ENCODE measurements at regions not wholly inside any gene's neighbourhood (a gene's known extent, or its start where the extent isn't known, plus 50 kb on each side); places are given as distances from the start of the nearest gene placed in this dataset.

GRCh38 chr18:2412281-2412680 lies 159.0 kb downstream of the METTL4 start:
- no peak for DNase-seq

DNA sequence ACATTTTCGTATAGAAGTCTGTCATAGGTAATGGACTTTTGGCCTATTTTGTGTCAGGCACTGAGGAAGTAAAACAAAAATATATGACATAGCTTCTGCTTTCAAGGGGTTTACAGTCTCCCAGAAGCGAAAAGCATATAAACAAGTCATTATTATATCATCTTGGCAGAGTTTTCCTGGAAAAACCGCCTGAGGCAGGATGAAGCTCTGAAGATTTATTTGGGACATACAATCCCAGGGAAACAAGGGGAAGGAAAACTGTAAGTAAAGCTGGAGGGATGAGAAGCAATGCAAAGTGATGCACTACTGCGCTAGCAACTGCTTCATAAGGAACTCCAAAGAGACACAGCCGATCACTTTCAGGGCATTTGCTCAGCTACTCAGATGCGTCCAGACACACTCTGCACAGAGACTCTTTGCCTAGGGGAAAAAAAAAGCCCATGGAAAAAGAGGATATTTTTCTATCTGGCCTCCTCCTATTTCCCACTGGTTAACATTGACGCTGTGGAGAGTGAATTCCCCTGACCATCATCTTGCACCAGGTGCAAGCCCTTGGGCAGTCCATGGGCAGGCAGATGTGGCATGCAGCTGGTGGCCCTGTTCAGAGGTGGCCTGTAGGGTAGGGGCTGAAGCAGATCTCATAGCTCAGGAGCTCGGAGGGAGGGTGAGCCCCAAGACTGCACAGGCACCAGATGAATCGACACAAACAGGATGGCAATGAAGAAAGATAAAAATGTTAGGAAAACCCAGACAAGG lies 158.1 kb downstream of the METTL4 start:
- DNase-seq: no peak

DNA sequence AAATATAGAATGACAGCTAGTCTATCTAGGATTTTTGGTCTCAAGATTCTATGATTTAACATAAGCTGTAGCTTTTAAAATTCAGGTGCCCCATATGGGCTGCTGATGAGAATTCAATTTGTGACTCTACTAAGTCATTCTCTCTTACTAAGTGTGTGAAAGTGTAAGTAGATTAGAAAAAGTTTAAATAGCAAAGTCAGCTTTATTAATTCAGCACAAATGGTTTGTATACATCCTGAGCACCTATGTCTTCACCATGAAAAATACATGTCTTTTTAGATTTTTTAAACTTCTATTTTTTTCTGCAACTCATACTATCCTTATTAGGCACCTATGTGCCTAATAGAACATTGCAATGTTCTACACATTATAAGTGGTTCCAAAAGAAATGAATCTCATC lies 157.1 kb downstream of the METTL4 start:
- DNase-seq: no peak

- DNase-seq: no peak
Observed at GRCh38 chr18:2415656-2416055, 155.6 kb downstream of the METTL4 start.

DNA sequence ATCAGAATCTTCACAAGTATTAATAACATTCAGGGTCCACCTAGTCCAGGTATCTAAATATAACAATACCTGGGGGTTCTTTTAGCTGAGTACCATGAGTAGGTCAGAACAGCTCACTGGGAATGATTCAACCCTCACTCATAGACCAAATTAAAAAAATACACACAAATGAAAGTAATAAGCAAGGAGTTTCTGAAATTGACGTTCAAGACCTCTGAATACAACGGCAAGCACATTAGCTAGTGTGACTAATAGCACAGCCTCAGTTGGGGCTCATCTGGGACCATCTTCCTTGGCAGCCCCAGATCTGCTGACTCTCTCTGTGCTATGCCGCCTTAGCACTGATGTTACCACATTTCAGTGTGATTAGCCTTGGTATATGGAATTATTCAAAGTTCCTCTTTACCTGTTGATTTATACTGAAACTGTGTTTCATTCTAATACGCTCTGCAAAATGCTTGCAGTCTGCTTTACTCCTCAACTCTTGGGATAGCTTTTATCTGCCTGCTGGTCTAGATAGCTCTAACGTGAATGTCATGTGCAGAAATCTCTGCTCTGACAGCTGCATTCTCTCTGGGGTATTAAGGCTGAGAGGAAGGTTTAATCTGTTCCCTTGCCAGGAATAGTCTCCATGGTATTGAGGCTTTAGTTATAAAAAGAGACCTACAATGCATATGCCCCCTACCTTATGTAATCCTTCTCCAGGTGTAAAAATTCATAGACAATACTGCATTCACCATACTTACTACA lies 153.3 kb downstream of the METTL4 start:
- DNase-seq: no peak

- DNase-seq: no peak
Observed at GRCh38 chr18:2420367-2420766, 150.9 kb downstream of the METTL4 start.

DNA sequence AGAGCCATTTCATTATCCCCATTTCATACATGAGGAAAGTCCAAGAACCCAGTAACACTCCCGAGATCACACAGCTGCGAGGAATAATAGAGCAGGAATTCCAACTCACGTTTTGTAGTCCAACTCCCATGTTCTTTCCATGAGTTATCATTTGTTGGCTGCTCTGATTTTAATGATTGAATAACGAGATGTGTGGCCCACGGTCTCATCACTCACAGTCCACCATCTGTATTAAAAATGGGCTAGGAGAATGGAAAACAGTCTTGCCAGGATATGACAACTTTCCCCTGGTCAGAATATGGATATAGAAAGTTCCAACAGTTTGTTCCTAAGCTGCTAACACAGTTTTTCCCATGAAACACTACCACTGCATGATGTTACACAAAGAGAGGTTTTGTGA lies 147.5 kb downstream of the METTL4 start:
- no peak for DNase-seq

DNA sequence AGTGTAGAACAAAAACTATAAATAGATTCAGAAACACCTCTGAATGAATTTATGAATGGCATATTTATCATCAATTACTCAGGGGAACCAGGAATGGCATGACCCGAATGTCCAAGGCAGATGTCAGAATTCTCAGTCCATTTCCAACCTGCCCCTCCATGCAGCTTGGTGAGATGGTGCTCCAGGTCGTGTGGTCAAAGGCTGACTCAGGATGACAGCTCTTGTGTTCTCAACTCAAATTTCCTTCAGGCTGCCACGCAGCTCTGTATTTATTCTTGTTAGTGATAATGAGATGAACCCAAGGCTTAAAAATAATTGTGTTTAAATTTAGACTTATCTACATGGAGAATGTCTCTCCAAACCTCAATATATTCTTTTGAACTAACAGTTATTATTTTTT lies 146.9 kb downstream of the METTL4 start:
- no peak for DNase-seq

DNA sequence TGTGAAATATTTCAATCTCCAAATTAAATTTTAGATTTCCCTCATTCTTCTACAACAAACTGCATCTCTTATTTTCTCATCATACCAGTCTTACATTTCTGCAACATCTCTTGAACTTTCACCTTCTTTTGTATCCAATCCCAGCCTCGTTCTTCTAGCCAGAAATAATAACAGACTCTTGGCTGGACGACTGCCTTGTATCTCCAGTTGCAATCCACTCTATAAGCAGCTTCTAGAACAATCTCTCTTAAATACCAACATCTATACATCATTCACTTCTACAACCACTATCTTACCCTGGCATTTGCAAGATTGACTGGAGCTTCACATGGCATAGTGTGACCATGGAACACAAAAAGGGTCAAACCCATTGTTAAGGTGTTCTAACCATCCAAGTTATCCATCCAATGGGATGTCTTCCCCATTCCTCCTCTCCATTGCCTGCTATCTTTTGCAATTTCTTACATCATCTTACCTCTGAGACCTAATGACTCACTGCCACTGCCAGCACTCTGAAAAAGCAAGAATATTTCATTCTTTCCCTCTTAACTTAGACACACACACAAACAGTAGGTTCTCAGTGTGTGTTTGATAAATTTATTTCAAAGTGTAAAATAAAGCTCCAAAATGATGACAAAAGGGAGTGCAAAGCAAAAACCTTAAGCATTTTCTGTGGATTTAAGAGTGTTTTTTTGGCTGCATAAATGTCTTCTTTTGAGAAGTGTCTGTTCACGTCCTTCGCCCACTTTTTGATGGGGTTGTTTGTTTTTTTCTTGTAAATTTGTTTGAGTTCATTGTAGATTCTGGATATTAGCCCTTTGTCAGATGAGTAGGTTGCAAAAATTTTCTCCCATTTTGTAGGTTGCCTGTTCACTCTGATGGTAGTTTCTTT lies 145.6 kb downstream of the METTL4 start:
- DNase-seq: no peak

- no peak for DNase-seq
Observed at GRCh38 chr18:2430191-2430590, 141.1 kb downstream of the METTL4 start.

- DNase-seq: no peak
Observed at GRCh38 chr18:2431806-2432205, 139.5 kb downstream of the METTL4 start.

DNA sequence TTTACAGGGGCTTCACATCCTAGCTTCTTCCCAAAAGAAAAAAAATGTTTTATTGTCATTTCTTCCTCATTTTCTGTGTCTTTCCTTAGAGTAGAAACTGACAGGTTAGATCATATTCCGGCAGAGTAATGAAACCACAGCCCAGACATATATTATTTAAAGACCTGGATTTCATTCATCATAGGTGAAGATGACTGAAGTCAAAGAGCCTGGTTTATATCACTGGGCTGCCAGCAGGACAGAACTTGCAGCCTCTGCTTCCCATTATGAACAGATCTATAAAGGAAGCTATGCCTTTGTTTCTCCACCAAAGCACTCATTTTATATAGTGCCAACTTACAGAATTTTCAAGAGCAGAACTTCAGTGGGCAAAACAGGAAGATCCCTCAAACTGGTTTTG lies 137.9 kb downstream of the METTL4 start:
- no peak for DNase-seq

DNA sequence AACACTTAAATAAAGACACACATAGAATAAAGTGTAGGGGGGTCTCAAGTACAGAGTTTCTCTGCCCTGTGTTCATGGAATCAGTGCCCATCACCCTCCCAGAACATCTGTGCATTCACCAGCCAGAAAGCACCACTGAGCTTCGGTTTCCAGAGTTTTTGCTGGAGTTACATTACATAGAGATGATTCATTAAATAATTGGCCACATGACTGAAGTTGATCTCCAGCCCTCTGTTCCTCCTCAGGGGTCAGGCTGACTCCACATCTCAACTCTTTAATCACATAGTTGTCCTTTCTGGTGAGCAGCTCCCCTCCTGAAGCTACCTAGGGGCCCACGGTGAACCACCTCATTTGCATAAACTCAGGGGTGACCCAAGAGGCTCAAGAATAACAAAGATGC lies 129.8 kb downstream of the METTL4 start:
- DNase-seq: no peak

- no peak for DNase-seq
Observed at GRCh38 chr18:2442006-2442405, 129.3 kb downstream of the METTL4 start.

- DNase-seq: no peak
Observed at GRCh38 chr18:2442726-2443275, 128.5 kb downstream of the METTL4 start.

DNA sequence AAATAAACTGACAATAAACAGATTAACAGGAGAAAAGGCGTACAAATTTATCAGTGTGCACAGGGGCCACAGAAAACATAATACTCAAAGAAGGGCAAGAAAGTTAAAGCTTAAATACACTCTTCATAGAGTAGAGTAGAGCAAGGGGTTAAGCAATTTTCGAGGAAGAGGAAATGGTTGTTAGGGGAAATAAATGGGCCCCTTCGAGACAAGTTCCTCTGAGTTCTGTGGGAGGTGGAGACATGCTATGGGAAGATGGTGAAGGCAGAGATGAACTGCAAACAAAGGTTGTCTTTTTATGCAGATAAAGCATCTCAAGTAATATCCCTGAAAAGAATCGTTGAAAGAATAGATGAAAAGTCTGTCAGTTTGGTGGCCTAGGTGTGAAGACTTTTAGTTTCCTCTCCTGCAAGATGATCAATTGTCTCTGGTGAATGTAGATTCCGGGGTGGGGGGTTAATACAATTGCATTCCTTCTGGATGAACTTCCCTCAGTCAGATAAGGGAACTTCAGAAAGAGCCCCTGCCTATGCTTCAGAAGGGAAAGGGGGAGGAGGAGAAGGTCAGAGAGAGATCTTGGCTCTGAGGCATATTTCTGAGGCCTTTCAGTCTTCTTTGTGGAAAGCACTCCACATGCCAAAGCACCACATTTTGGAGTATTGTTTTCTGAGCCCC lies 127.0 kb downstream of the METTL4 start:
- DNase-seq: no peak

DNA sequence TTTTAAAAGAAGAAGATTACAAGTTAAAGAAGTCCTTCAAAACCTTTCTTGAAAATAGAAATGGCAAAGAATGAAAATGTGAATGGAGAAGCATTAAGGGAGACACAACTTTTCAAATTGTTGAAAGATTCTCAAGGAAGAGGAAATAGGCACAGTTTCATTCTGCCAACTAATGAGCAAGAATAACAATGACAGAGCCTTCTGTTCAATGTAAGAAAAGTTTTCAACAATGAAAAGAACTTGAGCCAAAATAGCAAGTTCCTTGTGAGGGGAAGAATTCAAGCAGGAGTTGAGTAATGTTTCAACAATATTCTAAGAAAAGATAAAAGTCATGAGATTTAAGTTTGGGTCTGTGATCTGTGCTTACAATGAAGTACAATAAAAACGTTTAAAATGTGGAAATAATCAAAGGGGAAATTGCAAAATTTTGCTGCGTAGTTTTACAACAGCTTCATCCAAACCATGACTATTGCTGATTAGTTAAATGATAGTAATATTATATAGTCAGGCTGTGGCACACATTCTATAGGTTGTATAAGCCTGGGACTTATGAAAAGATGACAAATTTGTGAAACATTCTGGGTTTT lies 122.6 kb downstream of the METTL4 start:
- DNase-seq: no peak

GRCh38 chr18:2451556-2451955 lies 119.7 kb downstream of the METTL4 start:
- no peak for DNase-seq

- DNase-seq: no peak
Observed at GRCh38 chr18:2459886-2460285, 111.4 kb downstream of the METTL4 start.

GRCh38 chr18:2466978-2467377 lies 104.3 kb downstream of the METTL4 start:
- DNase-seq: no peak

- no peak for DNase-seq
Observed at GRCh38 chr18:2468051-2468450, 103.3 kb downstream of the METTL4 start.

GRCh38 chr18:2471523-2471922 lies 99.8 kb downstream of the METTL4 start:
- DNase-seq: no peak

Data from NCI-H1694 treated with DMSO at 0.1 percent for 48 hours (cell line).